ENCODE measurements at regions not wholly inside any gene's neighbourhood (a gene's known extent, or its start where the extent isn't known, plus 50 kb on each side); places are given as distances from the start of the nearest gene placed in this dataset.

- H3K4me3 ChIP-seq (replicated peaks; ENCODE audit: low read depth, low read length): no peak overlapping the region
- no peak for DNase-seq (ENCODE audit: low read depth)
- no peak for TF ChIP-seq CTCF (IDR thresholded peaks at IDR 0.05; ENCODE audit: low read length, missing control alignments)
Observed at GRCh38 chr1:118323246-118323645, 138.2 kb upstream of the SPAG17 start.

- no peak overlapping the region for H3K4me3 ChIP-seq (replicated peaks; ENCODE audit: low read depth, low read length)
- DNase-seq (ENCODE audit: low read depth): no peak
- no peak for TF ChIP-seq CTCF (IDR thresholded peaks at IDR 0.05; ENCODE audit: low read length, missing control alignments)
Observed at GRCh38 chr1:118322331-118322730, 137.3 kb upstream of the SPAG17 start.

GRCh38 chr1:118321840-118322239 lies 136.8 kb upstream of the SPAG17 start:
- DNase-seq (ENCODE audit: low read depth): no peak
- no peak for TF ChIP-seq CTCF (IDR thresholded peaks at IDR 0.05; ENCODE audit: low read length, missing control alignments)
- no peak overlapping the region for H3K4me3 ChIP-seq (replicated peaks; ENCODE audit: low read depth, low read length)

GRCh38 chr1:118317842-118318614 lies 133.0 kb upstream of the SPAG17 start:
- no peak for DNase-seq (ENCODE audit: low read depth)
- no peak overlapping the region for H3K4me3 ChIP-seq (replicated peaks; ENCODE audit: low read depth, low read length)
- no peak for TF ChIP-seq CTCF (IDR thresholded peaks at IDR 0.05; ENCODE audit: low read length, missing control alignments)

- no peak overlapping the region for H3K4me3 ChIP-seq (replicated peaks; ENCODE audit: low read depth, low read length)
- DNase-seq (ENCODE audit: low read depth): no peak
- no peak for TF ChIP-seq CTCF (IDR thresholded peaks at IDR 0.05; ENCODE audit: low read length, missing control alignments)
Observed at GRCh38 chr1:118306851-118307250, 121.8 kb upstream of the SPAG17 start.

GRCh38 chr1:118304722-118305359 lies 119.8 kb upstream of the SPAG17 start:
- peak; percentile 37 for TF ChIP-seq CTCF (IDR thresholded peaks at IDR 0.05; ENCODE audit: low read length, missing control alignments)
- DNase-seq (ENCODE audit: low read depth): no peak
- H3K4me3 ChIP-seq (replicated peaks; ENCODE audit: low read depth, low read length): no peak overlapping the region

Measured in fibroblast of pulmonary artery (primary cell).